Amygdala (tissue), 56 donors: ENCODE measurements at regions not wholly inside any gene's neighbourhood (a gene's known extent, or its start where the extent isn't known, plus 50 kb on each side); places are given as distances from the start of the nearest gene placed in this dataset.

ENCODE experiments used
- DNase-seq, 56 donors: peaks; one replicate each; lab custom pipeline; 2025; lab: John Stamatoyannopoulos, UW

DNA sequence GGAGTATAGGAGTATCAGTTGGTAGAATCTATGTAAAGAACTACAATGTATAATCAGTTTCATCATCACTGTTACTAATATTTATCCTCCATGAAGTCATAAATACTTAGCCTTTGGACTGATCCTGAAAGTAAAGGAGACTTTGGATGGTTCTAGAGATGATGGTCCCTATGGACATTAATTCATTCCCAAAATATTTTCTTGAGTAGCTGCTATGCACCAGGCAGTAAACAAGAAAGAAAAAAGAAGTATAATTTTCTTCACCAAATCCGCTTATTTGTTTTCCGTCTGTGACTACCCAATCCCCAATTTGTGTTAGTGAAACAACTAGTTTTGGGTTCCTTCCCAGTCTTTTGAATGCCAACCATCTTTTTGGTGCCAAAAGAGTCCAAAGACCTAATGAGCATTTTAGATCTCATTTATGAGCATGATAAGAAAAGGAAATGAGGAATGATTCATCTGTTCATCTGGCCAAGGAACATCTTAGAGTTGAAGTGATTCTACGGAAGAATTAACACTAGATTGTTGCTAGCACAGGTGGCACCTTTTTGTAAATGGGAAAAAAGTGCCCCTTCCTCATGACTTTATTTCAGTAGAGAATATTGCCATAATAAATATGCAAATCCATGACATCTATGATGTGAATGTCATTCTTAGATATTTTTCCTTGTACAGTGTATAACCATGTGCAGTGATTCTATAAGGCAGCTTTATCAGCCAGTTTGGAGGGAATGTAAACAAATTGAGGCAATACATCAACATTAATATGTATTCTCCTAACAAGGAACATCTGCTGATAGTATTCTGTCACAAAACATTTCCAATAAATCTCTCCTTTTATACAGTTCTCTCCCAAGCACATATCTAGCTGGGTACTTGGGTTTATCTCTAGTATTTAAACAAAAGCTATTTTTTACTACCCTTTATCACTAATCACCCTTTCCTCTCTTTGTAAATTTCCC lies 85.1 kb upstream of the CCDC91 start:
- DNase-seq, result no peak

DNA sequence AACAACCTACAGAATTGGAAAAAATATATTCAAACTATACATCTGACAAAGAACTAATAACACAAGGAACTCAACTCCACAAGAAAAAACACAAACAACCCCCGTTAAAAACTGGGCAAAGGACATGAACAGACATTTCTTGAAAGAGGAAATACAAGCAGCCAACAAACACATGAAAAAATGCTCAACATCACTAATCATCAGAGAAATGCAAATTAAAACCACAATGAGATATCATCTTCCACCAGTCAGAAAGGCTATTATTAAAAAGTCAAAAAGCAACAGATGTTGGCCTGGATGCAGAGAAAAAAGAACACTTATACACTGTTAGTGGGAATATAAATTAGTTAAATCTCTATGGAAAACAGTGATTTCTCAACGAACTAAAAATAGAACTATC lies 82.6 kb upstream of the CCDC91 start:
- DNase-seq, result no peak

DNA sequence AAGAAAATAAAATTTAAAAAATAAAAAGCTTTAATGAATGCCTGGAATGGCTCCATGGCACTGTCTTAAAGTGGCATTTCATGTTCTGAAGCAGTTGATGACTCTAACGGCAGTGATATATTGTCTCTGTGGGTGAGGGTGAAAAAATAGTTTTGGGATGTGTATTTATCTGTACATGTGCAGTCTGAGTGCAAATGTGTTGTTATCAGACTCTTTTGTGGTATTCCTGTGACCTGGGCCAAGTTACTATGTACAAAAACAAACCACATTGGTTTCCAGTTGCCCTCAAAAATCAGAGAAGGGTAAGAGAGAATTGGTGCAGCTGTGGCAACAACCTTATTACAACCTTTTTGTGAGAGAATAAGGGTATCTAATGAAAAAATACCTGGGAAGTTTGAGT lies 81.7 kb upstream of the CCDC91 start:
- no peak for DNase-seq

DNA sequence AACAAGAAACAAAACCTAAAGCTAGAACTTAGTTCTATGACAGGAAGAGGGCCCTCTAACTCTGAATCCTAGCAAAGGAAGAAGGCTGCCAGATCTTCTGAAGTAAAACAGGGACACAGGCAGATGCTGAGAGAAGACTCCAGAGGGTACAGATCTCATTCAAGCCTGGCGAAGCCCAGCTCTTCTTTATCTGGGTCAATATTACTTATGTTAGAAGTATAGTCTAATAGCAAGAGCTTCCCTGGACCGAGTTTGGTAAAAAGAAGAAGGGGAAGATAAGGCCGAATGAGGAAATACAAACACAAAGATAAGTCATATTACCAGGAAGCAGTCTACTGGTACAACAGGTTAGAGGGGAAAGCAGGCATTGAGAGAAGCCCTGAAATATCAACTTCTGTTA lies 79.9 kb upstream of the CCDC91 start:
- no peak for DNase-seq

DNA sequence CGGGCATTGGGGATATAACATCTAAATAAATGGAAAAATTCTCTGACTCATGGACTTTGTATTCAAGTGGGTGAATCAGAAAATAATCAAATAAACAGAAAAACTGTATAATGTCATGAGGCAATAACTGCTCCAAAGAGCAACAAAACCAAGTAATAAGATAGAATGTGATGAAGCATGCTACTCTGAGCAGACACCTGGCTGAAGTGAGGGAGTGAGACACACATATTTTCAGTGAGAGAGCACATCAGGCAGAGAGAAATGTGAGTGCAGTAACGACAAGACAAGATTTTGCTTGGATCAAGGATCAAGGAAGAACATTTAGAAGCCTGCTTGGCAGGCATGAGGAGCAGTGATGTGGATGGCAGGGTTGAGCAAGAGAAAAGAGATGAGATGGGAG lies 75.8 kb upstream of the CCDC91 start:
- no peak for DNase-seq

DNA sequence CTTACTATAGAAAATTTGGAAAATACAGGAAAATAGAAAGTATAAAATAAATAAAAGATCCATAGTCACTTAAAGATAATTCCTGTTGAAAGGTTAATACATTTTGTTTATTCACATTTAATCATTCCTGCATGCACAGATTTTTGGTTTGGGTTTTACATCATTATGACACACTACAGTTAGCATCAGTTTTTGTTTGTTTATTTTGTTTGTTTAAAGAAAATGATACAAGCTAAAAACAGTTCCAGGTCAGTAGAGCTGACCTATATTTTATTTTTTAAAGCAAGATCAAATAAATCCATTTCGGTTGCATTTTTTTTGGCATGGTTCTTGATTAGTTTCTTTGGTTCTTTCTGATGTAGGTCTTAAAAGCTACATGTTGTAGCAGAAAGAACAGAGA lies 68.8 kb upstream of the CCDC91 start:
- no peak for DNase-seq

DNA sequence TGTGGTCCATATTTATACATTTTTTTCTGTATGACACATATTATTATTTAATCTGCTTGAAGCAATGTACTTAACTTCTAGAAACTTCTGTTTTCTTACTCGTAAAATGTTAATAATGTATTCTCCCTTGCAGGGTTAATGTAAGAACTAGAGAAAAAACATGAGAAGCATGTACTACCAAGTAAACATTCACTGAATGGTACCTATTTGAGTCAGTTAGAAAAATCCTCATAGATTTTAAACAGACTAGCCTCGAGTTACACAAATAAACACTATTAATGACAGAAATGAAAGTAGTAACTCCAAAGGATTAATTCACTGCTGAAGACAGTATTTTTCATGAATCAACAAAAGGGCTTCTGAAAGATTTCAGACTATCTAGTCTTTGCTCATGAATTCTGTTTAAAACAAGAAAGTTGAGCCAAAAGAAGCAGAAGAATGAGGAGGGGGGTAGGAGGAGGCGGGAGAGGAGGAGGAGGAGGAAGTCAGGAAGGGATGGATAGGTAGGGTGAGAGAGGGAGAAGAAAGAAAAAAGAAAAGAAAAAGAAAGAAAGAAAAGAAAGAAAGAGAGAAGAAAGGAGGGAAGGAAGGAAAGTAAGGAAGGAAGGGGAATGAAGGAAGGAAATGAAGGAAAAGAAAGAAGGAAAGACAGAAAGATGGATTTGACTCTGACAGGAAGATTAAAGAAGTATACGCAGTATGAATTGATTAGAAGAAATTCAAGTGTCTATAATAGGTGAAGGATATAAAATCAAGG lies 68.2 kb upstream of the CCDC91 start:
- DNase-seq, result no peak

DNA sequence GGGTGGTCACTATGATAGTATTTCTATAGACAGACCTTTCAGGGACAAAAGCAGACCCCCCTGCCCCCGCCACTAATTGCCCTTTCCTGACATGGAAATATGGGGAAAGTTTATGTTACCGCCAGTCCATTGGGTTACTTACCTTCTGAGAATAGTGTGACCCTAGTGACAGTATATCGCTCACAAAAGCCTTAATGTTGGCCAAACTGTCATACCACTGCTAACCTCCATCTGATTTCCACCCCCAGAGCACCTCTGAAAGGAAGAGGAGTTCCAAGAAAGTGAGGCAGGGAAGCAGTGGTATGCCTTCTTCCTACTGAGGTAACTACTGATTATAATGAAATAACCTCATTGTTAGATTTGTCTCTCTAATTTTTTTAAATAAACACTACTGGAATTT lies 67.5 kb upstream of the CCDC91 start:
- no peak for DNase-seq

DNA sequence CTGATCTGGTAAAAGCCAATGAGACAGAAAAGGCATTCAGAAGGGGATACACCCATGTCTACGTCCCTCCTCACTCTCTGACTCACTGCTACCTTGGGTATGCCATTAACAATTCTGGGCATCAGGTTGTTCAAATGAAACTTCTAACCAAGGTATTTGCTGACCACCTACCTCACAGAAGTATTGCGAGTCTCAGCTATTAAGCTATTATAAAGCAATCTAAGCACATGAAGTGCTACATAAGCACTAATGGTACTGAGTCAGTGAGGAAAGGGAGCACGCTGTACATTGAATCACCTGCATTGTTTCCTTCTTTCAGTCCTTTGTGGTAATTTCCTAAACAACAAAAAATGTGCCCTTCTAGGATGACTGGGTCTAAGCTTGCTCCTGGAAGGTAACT lies 62.8 kb upstream of the CCDC91 start:
- no peak for DNase-seq

DNA sequence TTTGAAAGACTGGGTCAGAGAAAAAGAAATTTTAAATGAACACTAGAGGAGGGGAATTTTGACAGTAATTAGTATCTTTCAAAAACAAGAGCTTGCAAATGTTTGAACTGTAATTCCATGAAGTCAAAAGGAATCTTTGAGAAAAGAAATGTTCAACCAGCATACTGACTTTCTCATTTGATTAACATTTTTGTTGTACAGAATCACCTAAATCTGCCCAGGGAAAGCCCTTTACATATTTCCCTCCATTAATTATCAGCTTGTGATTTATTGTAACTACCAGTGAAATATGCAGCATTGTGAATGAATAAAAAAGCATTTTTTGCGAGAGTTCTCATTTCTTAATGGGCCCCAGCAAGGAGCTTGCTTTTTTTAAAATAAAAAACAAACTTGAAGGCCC lies 61.2 kb upstream of the CCDC91 start:
- no peak for DNase-seq

DNA sequence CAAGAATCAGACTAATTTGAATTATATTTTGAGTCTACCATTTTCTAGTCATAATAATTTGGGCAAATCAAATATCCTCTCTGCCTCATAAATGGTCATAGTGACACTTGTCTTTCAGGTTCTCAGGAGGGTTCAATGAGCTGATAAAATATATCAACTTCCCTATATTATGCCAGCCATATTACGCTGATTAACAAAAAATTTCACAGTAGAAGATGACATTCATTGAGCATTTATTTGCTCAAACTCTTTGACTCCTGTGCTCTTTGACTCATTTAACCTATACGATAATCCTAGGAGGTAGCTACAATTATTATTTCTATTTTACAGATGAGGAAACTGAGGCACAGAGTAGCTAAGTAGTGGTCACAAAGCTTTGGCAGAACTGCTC lies 60.0 kb upstream of the CCDC91 start:
- no peak for DNase-seq

DNA sequence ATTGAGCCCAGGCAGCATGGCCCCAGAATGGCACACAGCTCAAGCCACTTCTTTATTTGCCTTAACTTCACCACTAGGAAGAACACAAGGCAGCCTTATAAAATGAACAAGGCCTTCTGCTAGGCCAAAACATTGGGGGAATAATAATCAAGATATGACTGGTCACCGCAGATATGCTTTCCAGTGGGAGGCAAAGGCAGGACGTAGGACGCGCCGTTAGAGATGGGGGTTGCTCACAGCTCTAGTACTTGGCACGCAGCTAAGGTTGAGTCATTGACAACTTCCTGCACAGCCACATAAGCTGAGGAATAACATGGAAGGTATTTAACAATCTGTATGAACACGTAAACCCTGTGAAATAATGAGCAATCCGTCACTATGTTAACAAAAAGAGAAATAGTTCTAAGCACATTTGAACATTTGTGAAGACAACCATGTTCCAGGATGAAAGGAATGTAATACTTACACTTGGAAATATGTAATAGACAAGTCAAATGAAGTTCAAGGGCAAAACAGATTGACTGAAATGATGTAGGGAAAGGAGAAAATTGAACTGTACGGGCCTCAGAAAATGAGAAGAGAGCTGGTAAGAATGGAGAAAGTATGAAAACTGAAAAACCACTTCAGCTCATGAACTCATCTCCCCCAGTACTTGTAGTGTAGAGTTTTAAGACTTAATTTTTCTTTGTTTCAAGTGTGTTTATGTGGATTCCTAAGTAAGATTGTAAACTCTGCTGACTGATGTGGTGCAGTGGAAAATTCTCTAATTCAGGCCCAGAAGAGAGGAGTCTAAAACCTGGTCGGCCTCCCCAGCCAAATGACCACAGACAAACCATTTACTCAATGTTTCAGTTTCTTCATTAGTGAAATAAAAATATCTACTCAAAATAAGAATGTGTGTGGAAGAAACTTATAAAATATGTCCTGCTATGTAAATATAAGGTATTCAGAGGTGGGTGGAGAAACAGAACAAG lies 59.3 kb upstream of the CCDC91 start:
- no peak for DNase-seq

DNA sequence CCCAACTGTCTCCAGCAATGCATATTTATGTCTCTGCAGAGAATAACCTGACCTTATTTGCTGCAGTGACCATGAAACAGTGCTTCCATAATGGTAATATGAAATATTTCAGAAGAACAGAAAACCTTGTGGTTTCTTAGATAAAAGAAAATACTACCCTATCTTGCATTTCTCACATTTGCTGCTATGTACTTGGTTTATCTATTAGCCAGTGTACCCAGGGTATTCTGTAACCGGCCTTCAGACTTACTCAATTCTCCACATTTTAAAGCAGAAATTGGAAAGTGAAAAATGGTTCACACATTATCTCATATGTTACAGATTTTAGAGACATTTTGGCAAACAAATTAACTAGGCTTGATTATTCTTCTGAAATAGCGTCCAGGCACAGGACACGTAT lies 57.9 kb upstream of the CCDC91 start:
- DNase-seq, result no peak

DNA sequence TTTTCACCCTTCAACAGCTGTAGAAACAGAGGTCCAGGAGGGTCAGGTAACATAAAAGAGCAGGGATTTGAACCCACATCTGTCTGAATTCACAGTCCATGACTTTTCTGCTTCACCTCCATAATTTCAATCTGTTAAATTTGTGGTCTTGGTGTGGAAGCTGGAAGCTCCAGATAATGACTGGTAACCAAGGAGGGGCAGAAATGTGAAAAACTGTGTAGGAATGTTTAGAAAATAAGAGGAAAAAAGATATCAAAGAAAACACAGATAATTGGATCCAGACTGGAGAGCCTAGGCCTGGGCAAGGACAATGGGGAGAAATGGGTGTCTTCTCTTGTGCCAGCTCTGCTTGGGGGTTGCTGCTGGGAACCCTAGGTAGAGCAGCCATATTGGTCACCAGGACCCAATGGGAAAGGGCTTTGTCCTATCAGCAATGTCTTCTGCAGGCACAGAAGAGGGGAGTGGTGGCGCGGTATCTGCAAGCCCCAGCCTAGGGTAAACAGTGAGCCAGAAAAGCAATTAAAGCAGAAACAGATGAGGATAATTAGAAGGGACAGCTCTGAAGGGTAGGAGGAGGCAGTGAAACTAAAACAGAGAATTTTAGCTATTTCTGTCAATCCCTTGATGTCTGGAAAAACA lies 54.3 kb upstream of the CCDC91 start:
- DNase-seq, result no peak

DNA sequence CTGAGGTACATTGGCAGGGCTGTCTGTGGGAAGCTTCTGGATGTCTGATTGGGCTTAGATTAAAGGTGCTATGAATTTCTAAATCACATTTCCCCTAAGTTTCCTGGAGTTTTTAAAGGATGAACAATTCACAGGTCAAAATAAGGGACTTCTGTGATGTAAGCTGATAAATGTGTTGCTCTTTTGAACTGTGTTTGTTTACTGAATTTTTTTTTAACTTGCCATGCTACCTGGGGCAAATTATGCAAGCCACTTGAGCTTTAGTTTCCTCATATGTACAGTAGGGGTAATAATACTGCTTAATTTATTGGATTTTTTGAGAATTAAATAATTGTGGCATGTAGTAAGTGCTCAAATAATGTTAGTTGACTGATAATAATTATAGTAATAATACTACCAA lies 52.8 kb upstream of the CCDC91 start:
- DNase-seq, result no peak

DNA sequence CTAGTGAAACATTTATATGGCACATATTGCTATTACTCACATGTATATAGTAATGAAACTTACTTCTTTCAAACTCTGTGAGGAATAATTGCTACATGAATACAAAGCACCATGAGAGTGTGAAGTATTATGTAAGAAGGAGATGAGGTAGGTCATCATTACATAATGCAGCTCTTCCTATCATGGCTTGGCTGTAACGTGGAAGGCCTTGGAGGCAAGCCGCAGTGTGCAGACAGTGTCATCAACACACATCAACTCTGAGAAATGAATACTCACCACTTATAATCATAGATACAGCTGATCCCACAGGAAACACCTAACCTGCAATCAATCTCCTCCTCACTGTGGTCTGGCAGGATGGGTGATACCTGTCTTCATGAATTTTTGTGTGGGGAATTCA lies 49.9 kb upstream of the CCDC91 start:
- no peak for DNase-seq
